H9 (cell line): ENCODE measurements at regions not wholly inside any gene's neighbourhood (a gene's known extent, or its start where the extent isn't known, plus 50 kb on each side); places are given as distances from the start of the nearest gene placed in this dataset.

Experiments
- DNase-seq: peaks from one replicate; pipeline ENCODE4 v3.0.0-alpha.2; 2017
- H2AFZ ChIP-seq: one replicate; pipeline ENCODE4 v1.6.1; 2013; ENCODE audit warnings: mild to moderate bottlenecking, low read length, control low read depth, moderate library complexity
- H2AK5ac ChIP-seq: 2 replicates; pipeline ENCODE4 v1.6.1; 2013; ENCODE audit warnings: low read length, control low read depth, mixed read lengths; ENCODE audit not compliant: insufficient read length
- H2BK120ac ChIP-seq: one replicate; pipeline ENCODE4 v1.6.1; 2013; ENCODE audit warnings: low read depth, mild to moderate bottlenecking, low read length, control low read depth, inconsistent platforms; ENCODE audit not compliant: poor library complexity, severe bottlenecking
- H2BK12ac ChIP-seq: 2 replicates; pipeline ENCODE4 v1.6.1; 2013; ENCODE audit warnings: low read length, control low read depth, mixed read lengths, low read depth; ENCODE audit not compliant: insufficient read length
- H2BK15ac ChIP-seq: 2 replicates; pipeline ENCODE4 v1.6.1; 2013; ENCODE audit warnings: low read depth, low read length, control low read depth
- H2BK20ac ChIP-seq: one replicate; pipeline ENCODE4 v1.6.1; 2013; ENCODE audit warnings: low read depth, mild to moderate bottlenecking, low read length, control low read depth, inconsistent platforms; ENCODE audit not compliant: poor library complexity, severe bottlenecking
- H2BK5ac ChIP-seq: 2 replicates; pipeline ENCODE4 v1.6.1; 2013; ENCODE audit warnings: low read length, control low read depth, mixed read lengths; ENCODE audit not compliant: insufficient read length
- H3K14ac ChIP-seq: 2 replicates; pipeline ENCODE4 v1.6.1; 2013; ENCODE audit warnings: low read length, control low read depth; ENCODE audit not compliant: insufficient read depth
- H3K18ac ChIP-seq: 2 replicates; pipeline ENCODE4 v1.6.1; 2013; ENCODE audit warnings: low read depth, mild to moderate bottlenecking, mixed read lengths, low read length, control low read depth; ENCODE audit not compliant: insufficient read length
- H3K23ac ChIP-seq: 2 replicates; pipeline ENCODE4 v1.6.1; 2013; ENCODE audit warnings: low read length, control low read depth, mixed read lengths, low read depth; ENCODE audit not compliant: insufficient read length
- H3K23me2 ChIP-seq: 2 replicates; pipeline ENCODE4 v1.6.1; 2013; ENCODE audit warnings: low read depth, mild to moderate bottlenecking, mixed read lengths, low read length, control low read depth; ENCODE audit not compliant: insufficient read length, poor library complexity, severe bottlenecking
- H3K27ac ChIP-seq: 2 replicates; pipeline ENCODE4 v1.5.1; 2013; ENCODE audit warnings: low read length, control low read depth, mixed read lengths, low read depth; ENCODE audit not compliant: insufficient read length
- H3K27me3 ChIP-seq: 2 replicates; pipeline ENCODE4 v1.6.1; 2013; ENCODE audit warnings: low read length, control low read depth, inconsistent platforms; ENCODE audit not compliant: insufficient read depth
- H3K4ac ChIP-seq: 2 replicates; pipeline ENCODE4 v1.6.1; 2013; ENCODE audit warnings: low read depth, mild to moderate bottlenecking, control low read depth, inconsistent platforms, low read length, moderate library complexity
- H3K4me1 ChIP-seq: 2 replicates; pipeline ENCODE4 v1.6.1; 2013; ENCODE audit warnings: low read length, control low read depth, inconsistent platforms; ENCODE audit not compliant: insufficient read depth
- H3K4me2 ChIP-seq: 2 replicates; pipeline ENCODE4 v1.6.1; 2013; ENCODE audit warnings: low read length, control low read depth, mixed read lengths; ENCODE audit not compliant: insufficient read length, insufficient read depth
- H3K56ac ChIP-seq: 2 replicates; pipeline ENCODE4 v1.6.1; 2013; ENCODE audit warnings: low read depth, mild to moderate bottlenecking, mixed read lengths, low read length, control low read depth; ENCODE audit not compliant: insufficient read length
- H3K79me1 ChIP-seq: 2 replicates; pipeline ENCODE4 v1.6.1; 2013; ENCODE audit warnings: low read depth, mild to moderate bottlenecking, moderate library complexity, low read length, control low read depth, inconsistent platforms; ENCODE audit not compliant: insufficient read depth, poor library complexity, severe bottlenecking
- H3K79me2 ChIP-seq: 2 replicates; pipeline ENCODE4 v1.6.1; 2013; ENCODE audit warnings: low read length, control low read depth, inconsistent platforms; ENCODE audit not compliant: insufficient read depth
- H3K9ac ChIP-seq: 2 replicates; pipeline ENCODE4 v1.6.1; 2013; ENCODE audit warnings: low read length, control low read depth, mixed read lengths; ENCODE audit not compliant: insufficient read length; ENCODE audit errors: extremely low read depth
- H3K9me3 ChIP-seq: one replicate; pipeline ENCODE4 v1.6.1; 2013; ENCODE audit warnings: low read depth, low read length, inconsistent platforms; ENCODE audit not compliant: control insufficient read depth
- H3T11ph ChIP-seq: one replicate; pipeline ENCODE4 v1.6.1; 2013; ENCODE audit warnings: mild to moderate bottlenecking, low read length, control low read depth, inconsistent platforms
- H4K20me1 ChIP-seq: one replicate; pipeline ENCODE4 v1.6.1; 2013; ENCODE audit not compliant: control insufficient read depth, insufficient read length, insufficient read depth
- H4K5ac ChIP-seq: 2 replicates; pipeline ENCODE4 v1.6.1; 2013; ENCODE audit warnings: low read depth, mild to moderate bottlenecking, mixed read lengths, low read length, control low read depth; ENCODE audit not compliant: insufficient read length
- H4K8ac ChIP-seq: replicated peaks from 2 replicates; pipeline ENCODE4 v1.6.1; 2013; ENCODE audit warnings: low read length, control low read depth, mixed read lengths, low read depth; ENCODE audit not compliant: insufficient read length
- H4K91ac ChIP-seq: 2 replicates; pipeline ENCODE4 v1.6.1; 2013; ENCODE audit warnings: low read depth, mild to moderate bottlenecking, moderate library complexity, mixed read lengths, low read length, control low read depth; ENCODE audit not compliant: insufficient read length
- H3K27ac Mint-ChIP-seq, 3 experiments: 2 replicates in 2 of 3; 3 replicates in 1 of 3; pipeline ENCODE4 v1.8.0; 2020 to 2021; ENCODE audit warnings: mixed read lengths in 3 of 3, mild to moderate bottlenecking in 1 of 3, moderate library complexity in 1 of 3
- H3K27me3 Mint-ChIP-seq: 2 replicates; pipeline ENCODE4 v1.8.0; 2021; ENCODE audit warnings: low read depth, mild to moderate bottlenecking, moderate library complexity, mixed read lengths
- H3K36me3 Mint-ChIP-seq, 3 experiments: 2 replicates in 2 of 3; 3 replicates in 1 of 3; pipeline ENCODE4 v1.8.0; 2020 to 2021; ENCODE audit warnings: low read depth in 3 of 3, mixed read lengths in 3 of 3; ENCODE audit not compliant: insufficient read depth in 1 of 3
- H3K4me1 Mint-ChIP-seq, 2 experiments: 2 replicates each; pipeline ENCODE4 v1.8.0; 2020; ENCODE audit warnings: mixed read lengths in 2 of 2
- H3K4me3 Mint-ChIP-seq, 2 experiments: 2 replicates in 1 of 2; 3 replicates in 1 of 2; pipeline ENCODE4 v1.8.0; 2020 to 2021; ENCODE audit warnings: mild to moderate bottlenecking in 2 of 2, mixed read lengths in 2 of 2, moderate library complexity in 1 of 2
- H3K9me3 Mint-ChIP-seq, 2 experiments: 2 replicates in 1 of 2; 3 replicates in 1 of 2; pipeline ENCODE4 v1.8.0; 2020; ENCODE audit warnings: mild to moderate bottlenecking in 2 of 2, mixed read lengths in 2 of 2, moderate library complexity in 1 of 2
- CTCF ChIP-seq: fragments of 200-600 bp; sonication (generic); conservative IDR thresholded peaks from 3 replicates; pipeline ENCODE4 v1.8.0; 2021; ENCODE audit warnings: antibody characterized with exemption, mild to moderate bottlenecking
- WGBS: extraction: QIAGEN DNeasy Blood & Tissue Kit; methylation state at CpG from one replicate; pipeline ENCODE4 v1.1.7; 2013; ENCODE audit warnings: missing lambda C conversion rate, low lambda C conversion rate, mixed read lengths; ENCODE audit not compliant: insufficient read length; ENCODE audit errors: extremely low coverage; 5-methylcytosine and 5-hydroxymethylcytosine counted together

- no peaks in the 10 kb centered on the region; a peak in 1 of 5 replicates for H3K9me3 Mint-ChIP-seq
- H3K4me2 ChIP-seq: no peak overlapping the region
- no peak for DNase-seq
- H3T11ph ChIP-seq: no peak overlapping the region
- H3K4me3 Mint-ChIP-seq: no peak overlapping the region
- H3K23ac ChIP-seq: no peak overlapping the region
- peaks cover 0 to 2% of the 10 kb centered on the region in 2 experiments; a peak in 1 of 4 replicates for H3K4me1 Mint-ChIP-seq
- no peak overlapping the region for H2BK20ac ChIP-seq
- no peak for TF ChIP-seq CTCF
- no peak overlapping the region for H3K14ac ChIP-seq
- no peak overlapping the region for H2AK5ac ChIP-seq
- H2BK120ac ChIP-seq: no peak overlapping the region
- no peak overlapping the region for H3K9ac ChIP-seq
- H3K27ac Mint-ChIP-seq: peak overlapping the region in 1 of 3 experiments; percentile 71; a peak in 1 of 7 replicates
- H3K4ac ChIP-seq: no peak overlapping the region
- no peaks in the 10 kb centered on the region for H4K20me1 ChIP-seq
- no peaks in the 10 kb centered on the region for H3K27me3 Mint-ChIP-seq
- H2BK5ac ChIP-seq: no peak overlapping the region
- no peaks in the 10 kb centered on the region for H3K9me3 ChIP-seq
- H3K79me1 ChIP-seq: no peaks in the 10 kb centered on the region
- H4K8ac ChIP-seq: no peak overlapping the region
- H3K18ac ChIP-seq: no peak overlapping the region
- H3K27me3 ChIP-seq: no peaks in the 10 kb centered on the region
- H4K5ac ChIP-seq: no peak overlapping the region
- no peak overlapping the region for H2AFZ ChIP-seq
- H4K91ac ChIP-seq: no peak overlapping the region
- H3K56ac ChIP-seq: no peak overlapping the region
- H3K4me1 ChIP-seq: no peaks in the 10 kb centered on the region
- H3K27ac ChIP-seq: no peak overlapping the region
- no peaks in the 10 kb centered on the region for H3K79me2 ChIP-seq
- H3K23me2 ChIP-seq: no peaks in the 10 kb centered on the region
- no peak overlapping the region for H2BK15ac ChIP-seq
- WGBS: no CpG with 5 or more reads among the region's 12 CpGs
- H2BK12ac ChIP-seq: no peak overlapping the region
- no peaks in the 10 kb centered on the region; a peak in 1 of 7 replicates for H3K36me3 Mint-ChIP-seq
Measured at GRCh38 chr5:158287643-158288271, 428.8 kb upstream of the CLINT1 start.
